ENCODE measurements at regions not wholly inside any gene's neighbourhood (a gene's known extent, or its start where the extent isn't known, plus 50 kb on each side); places are given as distances from the start of the nearest gene placed in this dataset.
"Not testable (repeated sequence)": the region's sequence is repeated elsewhere in the genome, so short reads cannot be mapped to it uniquely, and the experiment has no call there.

DNA sequence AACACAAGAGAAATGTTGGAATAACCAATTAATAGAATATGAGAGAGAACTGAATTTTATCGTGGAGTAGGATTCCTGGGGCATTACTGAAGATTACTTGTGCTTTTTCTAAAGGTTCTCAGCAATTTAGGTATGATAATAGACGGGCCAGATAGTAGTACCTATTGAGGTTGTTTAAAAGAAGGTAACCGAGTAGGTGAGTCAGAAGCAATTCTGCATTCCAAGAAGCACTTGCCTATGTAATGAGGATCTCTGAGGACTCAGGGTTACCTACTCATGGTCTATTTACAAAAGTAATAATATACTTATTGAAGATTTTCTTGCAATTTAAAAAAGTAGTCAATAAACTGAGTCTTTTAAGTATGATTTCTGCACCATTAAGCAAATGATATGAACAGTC lies 1469.8 kb downstream of the BRINP3 start:
- DNase-seq (ENCODE audit: low read depth), result no peak

GRCh38 chr1:189021577-189021976 lies 1456.1 kb downstream of the BRINP3 start:
- DNase-seq (ENCODE audit: low read depth), result no peak

- no peak for DNase-seq (ENCODE audit: low read depth)
Observed at GRCh38 chr1:189022015-189022414, 1455.6 kb downstream of the BRINP3 start.

DNA sequence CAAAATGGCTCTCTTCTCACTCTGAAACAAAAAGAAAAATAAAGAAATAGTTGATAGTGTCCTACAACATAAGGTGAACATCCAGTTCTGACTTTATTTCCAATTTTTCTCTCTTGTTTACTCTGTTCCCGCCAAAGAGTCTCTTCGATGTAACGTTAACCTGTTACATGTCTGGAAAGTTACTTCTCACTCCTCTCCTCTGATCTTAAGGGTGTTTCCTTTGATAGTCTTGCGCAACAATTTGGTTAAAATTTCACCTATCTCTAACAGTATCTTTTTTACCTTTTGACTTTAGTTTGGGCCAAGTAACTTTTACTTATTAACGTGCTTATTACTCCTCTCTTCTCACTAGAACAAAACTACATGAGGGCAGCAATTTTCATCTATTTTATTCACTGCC lies 1450.2 kb downstream of the BRINP3 start:
- DNase-seq (ENCODE audit: low read depth), result no peak

DNA sequence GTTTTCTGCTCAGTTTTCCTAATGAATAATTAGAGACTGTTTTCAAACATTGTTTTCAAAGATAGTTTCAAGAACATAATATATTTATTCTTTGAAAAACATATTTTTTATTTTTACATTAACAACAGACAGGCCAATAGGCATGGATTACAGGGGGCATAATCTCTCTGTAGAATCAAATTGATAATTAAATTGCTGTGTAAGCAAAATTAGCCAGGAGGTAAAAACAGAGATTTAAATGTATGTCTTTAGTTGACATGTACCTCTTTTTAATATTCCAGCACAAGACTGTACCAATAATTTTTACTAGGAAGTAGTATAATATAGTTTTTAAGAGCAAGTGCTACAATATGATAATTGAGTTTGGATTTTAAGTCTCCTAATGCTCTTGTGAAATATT lies 1444.5 kb downstream of the BRINP3 start:
- DNase-seq (ENCODE audit: low read depth), result no peak

GRCh38 chr1:189036628-189037027 lies 1441.0 kb downstream of the BRINP3 start:
- DNase-seq (ENCODE audit: low read depth), result no peak

GRCh38 chr1:189046127-189046526 lies 1431.5 kb downstream of the BRINP3 start:
- DNase-seq (ENCODE audit: low read depth), result no peak

GRCh38 chr1:189084811-189085210 lies 1392.9 kb downstream of the BRINP3 start:
- no peak for DNase-seq (ENCODE audit: low read depth)

GRCh38 chr1:189103956-189104355 lies 1373.7 kb downstream of the BRINP3 start:
- DNase-seq (ENCODE audit: low read depth), result no peak

DNA sequence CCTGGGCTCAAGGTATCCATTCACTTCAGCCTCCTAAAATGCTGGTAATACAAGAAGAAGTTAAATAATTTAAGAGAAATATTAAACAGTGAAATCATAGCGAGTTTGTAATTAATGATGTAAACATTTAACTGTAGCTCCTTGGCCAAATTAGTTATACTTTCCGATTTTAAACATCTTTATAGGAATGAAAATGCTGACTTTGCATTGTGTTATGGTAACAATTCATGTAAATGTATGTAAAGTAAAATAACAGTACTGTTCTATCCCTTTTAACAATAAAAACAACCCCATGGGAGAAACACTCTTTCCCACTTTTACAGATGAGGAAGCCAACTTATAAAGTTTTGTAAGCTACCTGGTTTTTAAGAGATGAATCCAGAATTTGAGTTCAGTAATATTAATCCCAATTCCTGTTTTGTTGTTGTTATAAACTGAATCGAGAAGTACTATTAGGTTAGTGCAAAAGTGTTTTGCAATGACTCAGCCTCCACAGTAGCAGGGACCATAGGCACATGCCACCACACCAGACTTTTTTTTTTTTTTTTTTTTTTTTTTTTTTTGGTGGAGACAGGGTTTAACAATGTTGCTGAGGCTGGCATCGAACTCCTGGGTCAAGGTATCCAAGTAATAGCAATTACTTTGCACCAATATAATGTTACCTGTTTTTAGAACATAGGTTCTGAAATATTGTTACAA lies 1360.4 kb downstream of the BRINP3 start:
- no peak for DNase-seq (ENCODE audit: low read depth)

DNA sequence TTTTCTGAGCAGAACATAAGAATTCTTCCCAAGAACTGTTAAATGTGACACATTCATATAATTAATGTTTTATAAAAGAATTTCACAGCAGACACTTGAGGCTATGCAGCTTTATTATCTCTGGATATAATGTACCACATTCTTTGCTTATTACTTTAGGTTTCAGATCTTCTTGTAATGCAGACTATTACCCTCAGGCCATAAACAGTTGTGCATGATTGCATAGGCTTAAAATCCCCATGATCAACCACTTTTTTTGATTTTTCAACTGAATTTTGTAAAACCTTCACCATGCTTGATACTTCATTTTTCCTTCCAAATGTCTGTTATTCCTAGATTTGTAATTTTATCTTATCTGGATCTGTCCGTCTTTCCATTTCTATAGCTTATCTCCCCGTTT lies 1355.7 kb downstream of the BRINP3 start:
- DNase-seq (ENCODE audit: low read depth), result no peak

DNA sequence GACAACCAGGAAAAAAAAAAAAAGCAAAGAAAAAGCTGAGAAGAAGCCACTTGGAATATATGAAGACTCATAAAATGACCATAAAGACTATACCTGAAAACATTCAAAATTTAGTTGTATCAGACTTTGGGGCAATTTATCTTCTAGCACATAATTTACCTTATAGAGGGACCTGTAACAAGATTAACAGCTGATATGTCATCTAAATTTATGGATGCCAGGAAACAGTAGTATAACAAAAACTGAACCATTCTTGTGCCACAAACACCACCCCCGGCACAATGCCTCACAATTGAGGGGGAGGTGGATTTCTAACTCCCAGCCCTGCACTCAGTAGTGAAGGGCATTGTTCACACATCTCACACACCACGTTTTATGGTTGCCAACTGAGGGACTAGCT lies 1352.0 kb downstream of the BRINP3 start:
- no peak for DNase-seq (ENCODE audit: low read depth)

GRCh38 chr1:189131576-189131975 lies 1346.1 kb downstream of the BRINP3 start:
- DNase-seq (ENCODE audit: low read depth), result no peak

GRCh38 chr1:189139748-189140147 lies 1337.9 kb downstream of the BRINP3 start:
- not testable (repeated sequence) for DNase-seq (ENCODE audit: low read depth)

DNA sequence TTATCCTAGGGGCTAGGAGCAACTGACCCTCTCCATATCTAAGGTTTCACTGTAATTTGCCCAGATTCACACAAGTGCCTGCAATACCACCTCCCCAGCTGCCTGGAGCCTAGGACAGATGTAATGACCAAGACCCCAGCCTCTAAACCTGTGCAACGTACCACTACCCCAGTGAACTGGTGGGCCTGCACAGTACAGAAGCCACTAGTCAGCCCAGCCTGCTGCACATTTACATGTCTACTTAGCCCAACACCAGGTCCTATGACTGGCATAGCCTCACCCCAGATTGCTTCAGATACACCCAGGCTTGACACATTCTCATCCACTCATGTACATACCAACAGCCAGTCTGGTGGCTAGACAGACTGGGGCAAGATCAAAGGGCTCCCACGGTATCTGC lies 1336.6 kb downstream of the BRINP3 start:
- DNase-seq (ENCODE audit: low read depth), result no peak

DNA sequence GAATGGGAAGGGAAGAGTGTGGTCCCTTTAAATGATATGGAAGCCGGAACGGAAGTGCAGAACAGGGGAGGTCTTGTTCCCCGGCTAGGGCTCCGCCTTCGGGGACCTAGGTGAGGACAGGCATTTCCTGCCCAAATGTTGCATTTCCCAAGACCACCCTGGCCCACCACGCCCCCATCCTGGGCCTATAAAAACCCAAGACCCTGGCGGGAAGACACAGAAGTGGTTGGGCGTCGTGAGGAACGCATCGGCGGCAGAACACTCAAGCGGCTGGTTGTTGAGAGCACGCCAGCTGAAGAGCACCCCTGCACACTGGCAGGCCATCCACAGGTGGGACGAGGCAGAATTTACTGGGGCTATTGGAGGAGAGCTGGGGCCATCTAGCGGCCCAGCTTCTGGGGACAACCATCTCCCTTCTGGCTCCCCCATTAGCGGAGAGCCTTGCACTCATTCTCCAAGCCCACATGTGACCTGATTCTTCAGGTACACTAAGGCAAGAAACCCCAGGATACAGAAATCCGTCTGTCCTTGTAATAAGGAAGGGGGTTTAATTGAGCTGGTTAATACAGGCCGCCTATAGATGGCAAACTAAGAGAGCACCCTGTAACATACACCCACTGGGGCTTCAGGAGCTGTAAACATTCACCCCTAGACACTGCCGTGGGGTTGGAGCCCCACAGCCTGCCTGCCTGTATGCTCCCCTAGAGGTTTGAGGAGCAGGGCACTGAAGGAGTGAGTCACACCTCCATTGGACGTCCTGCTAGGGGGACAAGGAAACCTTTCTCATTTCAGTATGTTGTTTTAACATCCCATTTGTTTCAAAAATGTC lies 1327.9 kb downstream of the BRINP3 start:
- peak; percentile 59 for DNase-seq (ENCODE audit: low read depth)

DNA sequence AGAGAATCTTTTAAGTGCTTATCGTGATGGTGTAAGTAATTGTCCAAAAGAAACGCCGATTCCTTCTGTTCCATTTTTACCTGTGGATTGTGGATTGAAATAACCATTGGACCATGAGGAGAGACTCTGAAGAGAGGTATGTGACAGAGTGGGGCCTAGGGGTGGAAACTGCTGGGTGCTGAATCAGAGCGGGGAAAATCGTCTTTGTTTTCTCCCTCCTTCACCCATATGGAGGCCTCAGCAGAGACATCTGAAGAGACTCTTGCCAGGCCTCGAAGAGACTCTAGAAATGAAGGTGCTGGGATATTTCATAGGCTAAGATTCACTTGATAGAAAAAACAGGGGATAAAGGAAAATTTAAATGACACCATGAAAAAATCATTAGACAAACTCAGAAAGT lies 1327.0 kb downstream of the BRINP3 start:
- no peak for DNase-seq (ENCODE audit: low read depth)

- no peak for DNase-seq (ENCODE audit: low read depth)
Observed at GRCh38 chr1:189151361-189151760, 1326.3 kb downstream of the BRINP3 start.

- DNase-seq (ENCODE audit: low read depth), result no peak
Observed at GRCh38 chr1:189152685-189153084, 1325.0 kb downstream of the BRINP3 start.

DNA sequence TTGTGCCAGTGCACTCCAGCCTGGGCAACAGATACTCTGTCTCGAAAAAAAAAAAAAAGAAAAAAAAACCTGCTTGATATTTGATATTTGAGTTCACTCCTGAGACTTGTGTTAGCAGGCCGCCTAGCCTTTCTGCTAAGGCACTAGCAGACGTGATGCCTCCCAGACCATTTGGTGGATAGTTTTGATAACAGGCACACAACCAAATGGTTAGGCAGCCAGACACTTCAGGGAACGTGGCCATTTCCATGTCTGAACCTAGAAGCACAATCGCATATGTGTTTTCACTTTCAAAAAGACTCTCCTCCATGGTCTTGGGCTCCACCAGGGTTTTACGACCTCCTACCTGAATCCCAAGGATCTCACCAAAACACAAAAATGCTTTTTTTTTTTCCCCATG lies 1319.5 kb downstream of the BRINP3 start:
- DNase-seq (ENCODE audit: low read depth), result no peak

- DNase-seq (ENCODE audit: low read depth), result no peak
Observed at GRCh38 chr1:189175889-189176288, 1301.8 kb downstream of the BRINP3 start.

- DNase-seq (ENCODE audit: low read depth), result no peak
Observed at GRCh38 chr1:189180057-189180456, 1297.6 kb downstream of the BRINP3 start.

- DNase-seq (ENCODE audit: low read depth), result no peak
Observed at GRCh38 chr1:189185097-189185496, 1292.6 kb downstream of the BRINP3 start.

Data from RPMI7951 (cell line).